ENCODE measurements at regions not wholly inside any gene's neighbourhood (a gene's known extent, or its start where the extent isn't known, plus 50 kb on each side); places are given as distances from the start of the nearest gene placed in this dataset.

GRCh38 chr2:176589825-176590440 is 320.7 kb downstream of the MTX2 start:
- TF ChIP-seq POLR2A (IDR thresholded peaks at IDR 0.05) (no peak), CTCF (IDR thresholded peaks at IDR 0.05) (no peak)

All from stomach (tissue), 4 donors.